WERI-Rb-1 (cell line): ENCODE measurements at regions not wholly inside any gene's neighbourhood (a gene's known extent, or its start where the extent isn't known, plus 50 kb on each side); places are given as distances from the start of the nearest gene placed in this dataset.
"Not testable (repeated sequence)": the region's sequence is repeated elsewhere in the genome, so short reads cannot be mapped to it uniquely, and the experiment has no call there.

ENCODE experiments used
- DNase-seq: peaks from one replicate; pipeline ENCODE4 v3.0.0-alpha.2; 2020
- H3K27ac ChIP-seq: fragments of 250-450 bp; sonication (Bioruptor Pico); 2 replicates; pipeline ENCODE4 v1.5.1; 2020; ENCODE audit warnings: mild to moderate bottlenecking, moderate library complexity
- H3K27me3 ChIP-seq: fragments of 250-450 bp; sonication (Bioruptor Pico); 2 replicates; pipeline ENCODE4 v1.5.1; 2021; ENCODE audit warnings: mild to moderate bottlenecking, low read depth, moderate library complexity; ENCODE audit not compliant: insufficient read depth, severe bottlenecking
- H3K36me3 ChIP-seq: fragments of 250-450 bp; sonication (Bioruptor Pico); 2 replicates; pipeline ENCODE4 v1.5.1; 2020; ENCODE audit warnings: mild to moderate bottlenecking, moderate library complexity
- H3K4me3 ChIP-seq: 2 replicates; pipeline ENCODE4 v1.5.1; 2011; ENCODE audit warnings: low read depth, mild to moderate bottlenecking, control low read depth, low read length
- H3K9me3 ChIP-seq: fragments of 250-450 bp; sonication (Bioruptor Pico); 2 replicates; pipeline ENCODE4 v1.5.1; 2021; ENCODE audit warnings: mild to moderate bottlenecking, moderate library complexity; ENCODE audit not compliant: severe bottlenecking
- TF ChIP-seq, protein P1 (sequence below): IDR thresholded peaks from 2 replicates; pipeline ENCODE4 v1.5.1; 2011; ENCODE audit warnings: low read depth, mild to moderate bottlenecking, control low read depth, inconsistent platforms, low read length

DNA sequence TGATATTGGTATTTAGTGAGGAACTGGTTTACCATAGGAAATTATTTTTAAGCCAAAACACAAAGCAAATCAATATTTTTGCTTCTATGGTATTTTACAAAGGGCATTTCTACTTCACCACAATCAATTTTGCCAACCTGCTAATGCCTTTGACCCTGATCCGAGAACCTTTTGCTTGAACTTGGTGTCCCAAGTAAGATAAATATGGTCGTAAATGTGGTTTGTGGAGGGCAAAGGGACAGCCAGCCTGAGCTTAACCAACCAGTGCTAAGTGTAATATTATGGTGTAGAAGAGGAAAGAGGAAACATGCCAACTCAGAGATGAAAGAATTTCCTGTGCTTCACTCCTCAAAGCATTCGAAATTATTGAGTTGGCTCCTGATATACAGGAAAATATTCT, 148.4 kb downstream of the C3orf38 start:
- H3K36me3 ChIP-seq = no peaks in the 10 kb centered on the region
- no peaks in the 10 kb centered on the region for H3K9me3 ChIP-seq
- H3K27me3 ChIP-seq = no peaks in the 10 kb centered on the region
- no peak overlapping the region for H3K4me3 ChIP-seq
- TF ChIP-seq, protein P1, sequence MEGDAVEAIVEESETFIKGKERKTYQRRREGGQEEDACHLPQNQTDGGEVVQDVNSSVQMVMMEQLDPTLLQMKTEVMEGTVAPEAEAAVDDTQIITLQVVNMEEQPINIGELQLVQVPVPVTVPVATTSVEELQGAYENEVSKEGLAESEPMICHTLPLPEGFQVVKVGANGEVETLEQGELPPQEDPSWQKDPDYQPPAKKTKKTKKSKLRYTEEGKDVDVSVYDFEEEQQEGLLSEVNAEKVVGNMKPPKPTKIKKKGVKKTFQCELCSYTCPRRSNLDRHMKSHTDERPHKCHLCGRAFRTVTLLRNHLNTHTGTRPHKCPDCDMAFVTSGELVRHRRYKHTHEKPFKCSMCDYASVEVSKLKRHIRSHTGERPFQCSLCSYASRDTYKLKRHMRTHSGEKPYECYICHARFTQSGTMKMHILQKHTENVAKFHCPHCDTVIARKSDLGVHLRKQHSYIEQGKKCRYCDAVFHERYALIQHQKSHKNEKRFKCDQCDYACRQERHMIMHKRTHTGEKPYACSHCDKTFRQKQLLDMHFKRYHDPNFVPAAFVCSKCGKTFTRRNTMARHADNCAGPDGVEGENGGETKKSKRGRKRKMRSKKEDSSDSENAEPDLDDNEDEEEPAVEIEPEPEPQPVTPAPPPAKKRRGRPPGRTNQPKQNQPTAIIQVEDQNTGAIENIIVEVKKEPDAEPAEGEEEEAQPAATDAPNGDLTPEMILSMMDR = no peak
- no peak overlapping the region for H3K27ac ChIP-seq
- DNase-seq = no peak

DNA sequence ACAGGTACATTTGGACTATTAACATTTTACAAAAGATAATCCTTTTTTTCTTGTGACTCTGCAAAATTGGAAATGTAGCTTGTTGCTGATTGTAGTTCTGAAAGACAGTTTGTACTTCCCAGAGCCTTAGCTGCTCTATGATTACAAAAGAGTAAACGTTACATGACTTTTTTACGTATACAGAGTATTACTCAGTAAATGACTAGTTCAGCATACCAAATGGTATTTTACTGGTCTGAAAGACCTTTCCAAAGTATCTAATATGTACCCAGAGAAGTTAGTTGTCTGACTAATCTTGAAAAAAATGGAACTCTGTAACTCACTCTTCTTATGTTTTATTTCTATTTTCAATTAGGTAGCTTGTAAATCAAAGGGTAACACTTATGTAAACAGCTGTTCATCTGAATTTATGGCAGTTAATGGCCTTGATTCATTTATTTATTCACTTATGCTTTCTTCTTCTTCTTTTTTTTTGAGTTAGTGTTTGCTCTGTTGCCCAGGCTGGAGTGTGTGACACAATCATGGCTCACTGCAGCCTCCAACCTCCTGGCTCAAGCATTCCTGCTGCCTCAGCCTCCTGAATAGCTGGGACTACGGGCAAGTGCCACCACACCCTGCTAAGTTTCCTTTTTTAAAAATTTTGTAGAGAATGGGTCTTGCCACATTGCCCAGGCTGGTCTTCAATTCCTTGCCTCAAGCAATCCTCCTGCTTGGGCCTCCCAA, 151.7 kb downstream of the C3orf38 start:
- no peaks in the 10 kb centered on the region for H3K27me3 ChIP-seq
- no peak overlapping the region for H3K27ac ChIP-seq
- no peak for DNase-seq
- no peaks in the 10 kb centered on the region for H3K36me3 ChIP-seq
- no peaks in the 10 kb centered on the region for H3K9me3 ChIP-seq
- no peak overlapping the region for H3K4me3 ChIP-seq
- TF ChIP-seq, protein P1 = no peak

DNA sequence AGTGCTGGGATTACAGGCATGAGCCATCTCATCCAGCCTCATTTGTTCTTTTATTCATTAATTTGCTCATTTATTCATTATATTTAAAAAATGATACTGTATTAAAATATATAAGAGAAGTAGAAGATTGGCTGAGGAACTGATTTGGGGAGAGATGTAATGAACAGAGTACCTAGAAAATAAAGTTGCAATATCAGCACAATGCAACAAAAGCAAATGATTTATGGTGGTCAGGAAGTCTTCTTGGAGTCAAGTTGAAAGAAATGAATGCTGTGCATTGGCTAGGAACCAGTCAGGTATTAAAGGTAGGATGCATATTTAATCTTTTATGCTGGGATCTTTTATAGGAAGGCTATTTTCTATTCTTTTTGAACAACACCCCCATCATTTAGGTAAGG, 152.2 kb downstream of the C3orf38 start:
- no peak for DNase-seq
- H3K27ac ChIP-seq = no peak overlapping the region
- no peak overlapping the region for H3K4me3 ChIP-seq
- no peaks in the 10 kb centered on the region for H3K27me3 ChIP-seq
- H3K36me3 ChIP-seq = no peaks in the 10 kb centered on the region
- no peaks in the 10 kb centered on the region for H3K9me3 ChIP-seq
- TF ChIP-seq, protein P1 = no peak

DNA sequence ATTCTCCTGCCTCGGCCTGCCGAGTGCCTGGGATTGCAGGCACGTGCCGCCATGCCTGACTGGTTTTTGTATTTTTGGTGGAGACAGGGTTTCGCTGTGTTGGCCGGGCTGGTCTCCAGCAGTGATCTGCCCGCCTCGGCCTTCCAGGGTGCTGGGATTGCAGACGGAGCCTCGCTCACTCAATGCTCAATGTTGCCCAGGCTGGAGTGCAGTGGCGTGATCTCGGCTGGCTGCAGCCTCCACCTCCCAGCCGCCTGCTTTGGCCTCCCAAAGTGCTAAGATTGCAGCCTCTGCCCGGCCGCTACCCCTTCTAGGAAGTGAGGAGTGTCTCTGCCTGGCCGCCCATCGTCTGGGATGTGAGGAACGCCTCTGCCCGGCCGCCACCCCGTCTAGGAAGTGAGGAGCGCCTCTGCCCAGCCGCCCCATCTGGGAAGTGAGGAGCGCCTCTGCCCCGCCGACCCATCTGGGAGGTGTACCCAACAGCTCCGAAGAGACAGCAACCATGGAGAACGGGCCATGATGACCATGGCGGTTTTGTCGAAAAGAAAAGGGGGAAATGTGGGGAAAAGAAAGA, 153.7 kb downstream of the C3orf38 start:
- H3K27me3 ChIP-seq, H3K4me3 ChIP-seq, H3K36me3 ChIP-seq, H3K9me3 ChIP-seq, DNase-seq, H3K27ac ChIP-seq: not testable (repeated sequence)

DNA sequence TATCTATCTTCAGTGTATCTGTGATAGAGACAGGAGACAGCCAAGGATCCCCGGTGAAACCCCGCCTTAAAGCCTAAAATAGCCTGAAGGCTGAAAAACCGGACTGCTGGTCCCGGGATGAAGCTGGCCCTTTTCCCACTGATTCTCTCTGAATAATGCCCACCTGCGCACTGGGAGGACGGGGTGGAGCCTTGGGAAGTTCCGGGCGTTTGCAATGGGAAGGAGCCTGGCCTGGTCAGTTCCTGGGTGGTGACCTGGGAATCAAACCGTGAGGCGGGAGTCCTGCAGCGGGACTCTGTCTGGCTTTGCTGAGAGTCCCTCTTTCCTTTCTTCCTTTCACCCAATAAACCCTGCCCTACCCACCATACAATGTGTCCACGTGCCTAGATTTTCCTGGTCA, 157.9 kb downstream of the C3orf38 start:
- no peaks in the 10 kb centered on the region for H3K27me3 ChIP-seq
- TF ChIP-seq, protein P1 = no peak
- H3K36me3 ChIP-seq = no peaks in the 10 kb centered on the region
- DNase-seq = no peak
- H3K9me3 ChIP-seq = no peaks in the 10 kb centered on the region
- no peak overlapping the region for H3K27ac ChIP-seq
- H3K4me3 ChIP-seq = no peak overlapping the region

DNA sequence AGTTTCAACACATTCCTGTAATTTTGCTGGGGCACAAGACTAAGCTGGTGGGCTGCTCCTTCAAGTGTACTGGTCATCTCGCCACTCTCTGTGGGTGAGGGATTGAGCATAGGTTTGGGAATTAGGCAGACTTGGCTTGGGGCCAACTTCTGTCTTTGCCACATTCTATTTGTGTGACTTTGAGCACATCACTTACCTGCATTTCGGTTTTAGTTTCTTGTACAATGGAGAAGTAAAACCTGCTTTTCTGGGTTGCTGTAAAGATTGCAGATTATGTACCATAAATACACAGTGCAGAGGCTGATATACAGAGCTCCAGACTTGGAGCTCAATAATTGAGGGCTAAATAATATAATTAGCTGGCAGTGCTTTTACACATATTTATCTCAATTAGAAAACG, 162.1 kb downstream of the C3orf38 start:
- TF ChIP-seq, protein P1 = no peak
- Histone ChIP-seq H3K9me3 (no peaks in the 10 kb centered on the region), H3K27me3 (no peaks in the 10 kb centered on the region), H3K36me3 (no peaks in the 10 kb centered on the region), H3K4me3 (no peak overlapping the region), H3K27ac (no peak overlapping the region)
- no peak for DNase-seq
